NCI-H187 (cell line): ENCODE measurements at regions not wholly inside any gene's neighbourhood (a gene's known extent, or its start where the extent isn't known, plus 50 kb on each side); places are given as distances from the start of the nearest gene placed in this dataset.

Experiments used
- DNase-seq, 2 experiments: peaks; one replicate each; lab custom pipeline; 2025; lab: John Stamatoyannopoulos, UW

GRCh38 chr3:22594990-22595389 is 608.1 kb upstream of the UBE2E2 start:
- no peak for DNase-seq

DNA sequence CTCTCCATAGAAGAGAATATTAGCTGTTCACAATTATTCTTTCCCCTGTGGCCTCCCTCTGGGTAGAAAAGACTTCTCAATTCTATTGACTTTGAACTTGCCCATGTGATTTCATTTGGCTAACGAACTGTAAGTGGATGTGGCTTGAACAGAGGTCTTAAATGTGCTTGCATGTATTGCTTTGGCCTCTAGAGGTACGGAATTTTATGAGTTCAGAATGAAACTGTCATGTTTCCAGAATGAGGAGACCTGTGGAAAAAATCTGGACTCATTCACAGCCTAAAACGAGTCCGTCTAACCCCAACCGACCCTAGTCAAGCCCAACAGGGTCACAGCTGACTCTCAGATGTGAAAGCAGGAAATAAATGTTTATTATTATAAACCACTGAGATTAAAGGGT is 596.7 kb upstream of the UBE2E2 start:
- no peak for DNase-seq

DNA sequence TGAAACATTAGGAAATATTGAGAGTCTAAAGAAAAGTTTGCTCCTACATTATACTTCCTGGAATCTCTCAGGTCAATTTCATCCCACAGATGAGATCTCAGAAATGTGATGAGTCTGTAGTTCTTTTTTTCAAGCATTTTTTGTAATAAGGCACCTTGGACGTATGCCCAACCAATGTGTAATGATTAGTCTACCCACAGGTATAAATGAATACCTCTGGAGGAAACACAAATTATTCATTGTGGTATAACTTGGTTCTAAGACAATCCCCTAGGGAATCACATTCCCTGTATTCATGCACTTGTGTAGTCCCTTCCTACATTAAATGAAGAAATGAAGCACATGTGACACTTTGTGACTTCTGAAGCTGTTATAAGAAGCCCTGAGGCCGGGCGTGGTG is 596.2 kb upstream of the UBE2E2 start:
- DNase-seq, result no peak

DNA sequence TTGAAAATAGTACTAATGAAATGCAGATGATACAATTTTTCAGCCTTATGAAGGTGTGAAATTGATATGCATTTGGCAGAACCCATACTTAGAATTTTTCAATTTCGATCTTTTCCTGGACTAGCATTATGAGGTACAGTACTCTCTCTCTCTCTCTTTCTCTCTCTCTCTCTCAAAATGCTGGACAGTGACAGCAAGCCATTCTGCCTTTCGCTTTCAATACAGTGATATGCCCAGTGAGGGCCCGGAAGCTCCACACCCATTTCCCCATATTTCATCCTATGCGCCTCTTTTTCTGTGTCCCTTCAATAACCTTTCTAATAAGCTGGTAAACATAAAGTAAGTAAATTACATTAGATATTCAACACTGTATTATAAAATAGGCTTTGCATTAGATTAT is 595.0 kb upstream of the UBE2E2 start:
- DNase-seq, result no peak

GRCh38 chr3:22608721-22609120 is 594.4 kb upstream of the UBE2E2 start:
- DNase-seq, result no peak

GRCh38 chr3:22609139-22609538 is 594.0 kb upstream of the UBE2E2 start:
- DNase-seq, result no peak

- no peak for DNase-seq
Observed at GRCh38 chr3:22612927-22613326, 590.2 kb upstream of the UBE2E2 start.

- no peak for DNase-seq
Observed at GRCh38 chr3:22615790-22616189, 587.3 kb upstream of the UBE2E2 start.

DNA sequence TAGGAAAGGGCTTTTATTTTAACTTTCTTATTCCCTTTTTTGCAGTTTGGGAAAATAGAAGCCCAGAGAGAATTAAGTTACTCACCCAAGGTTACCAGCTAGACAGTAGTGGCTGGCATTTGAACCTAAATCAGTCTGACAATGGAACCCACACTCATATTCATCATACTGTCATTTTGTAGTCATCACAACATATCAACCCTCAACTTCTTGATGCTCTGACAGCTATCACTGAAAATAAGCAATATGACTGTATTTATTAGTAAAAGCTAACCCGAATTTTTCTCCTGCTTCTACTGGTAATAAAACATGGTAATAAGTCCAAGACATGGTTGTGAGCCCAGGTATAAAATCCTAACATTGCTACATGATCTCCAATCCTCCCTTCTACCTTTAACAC is 585.8 kb upstream of the UBE2E2 start:
- DNase-seq, result no peak

DNA sequence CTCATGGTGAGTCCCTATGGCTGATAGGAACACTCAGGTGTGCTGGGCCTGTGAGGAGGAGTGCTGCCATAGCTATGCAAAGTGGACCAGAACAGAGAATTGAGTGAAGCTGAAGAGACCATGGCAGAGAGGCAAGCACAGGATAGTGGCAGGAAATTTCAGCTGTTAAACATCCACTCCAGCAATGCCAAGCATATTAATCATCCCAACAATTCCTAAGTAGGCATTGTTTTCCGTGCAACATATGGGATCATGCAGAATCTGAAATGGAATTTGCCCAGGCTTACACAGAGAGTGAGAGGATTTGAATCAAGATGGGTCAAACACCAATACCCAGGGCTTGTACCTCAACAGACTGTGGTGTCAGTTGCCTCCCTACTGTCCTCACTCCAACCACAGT is 582.6 kb upstream of the UBE2E2 start:
- no peak for DNase-seq

- no peak for DNase-seq
Observed at GRCh38 chr3:22621205-22621809, 581.8 kb upstream of the UBE2E2 start.

DNA sequence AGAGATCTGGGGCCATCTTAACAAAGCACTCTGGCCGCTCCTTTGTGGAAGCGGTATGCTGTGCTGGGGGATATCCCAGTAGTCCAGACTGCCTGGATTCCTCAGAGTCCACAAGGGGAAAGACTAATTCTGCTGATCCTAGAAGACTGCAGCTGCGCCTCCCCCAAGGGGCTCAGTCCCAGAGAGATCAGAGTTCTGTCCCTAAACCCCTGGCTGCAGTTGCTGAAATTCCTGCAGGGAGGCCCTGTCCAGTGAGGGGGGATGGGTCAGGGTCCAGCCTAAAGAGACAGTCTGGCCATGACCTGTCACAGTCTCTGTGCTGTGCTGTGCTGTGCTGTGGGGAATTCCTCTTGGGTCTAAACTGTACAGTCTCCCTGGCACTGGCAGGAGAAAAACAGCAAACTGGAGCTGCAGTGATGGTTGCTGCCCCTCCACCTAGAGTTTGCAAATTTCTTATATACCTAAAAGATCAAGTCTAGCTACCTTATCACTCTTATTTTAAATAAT is 575.1 kb upstream of the UBE2E2 start:
- no peak for DNase-seq

- DNase-seq, result no peak
Observed at GRCh38 chr3:22632536-22632935, 570.6 kb upstream of the UBE2E2 start.

GRCh38 chr3:22634433-22634832 is 568.7 kb upstream of the UBE2E2 start:
- no peak for DNase-seq

DNA sequence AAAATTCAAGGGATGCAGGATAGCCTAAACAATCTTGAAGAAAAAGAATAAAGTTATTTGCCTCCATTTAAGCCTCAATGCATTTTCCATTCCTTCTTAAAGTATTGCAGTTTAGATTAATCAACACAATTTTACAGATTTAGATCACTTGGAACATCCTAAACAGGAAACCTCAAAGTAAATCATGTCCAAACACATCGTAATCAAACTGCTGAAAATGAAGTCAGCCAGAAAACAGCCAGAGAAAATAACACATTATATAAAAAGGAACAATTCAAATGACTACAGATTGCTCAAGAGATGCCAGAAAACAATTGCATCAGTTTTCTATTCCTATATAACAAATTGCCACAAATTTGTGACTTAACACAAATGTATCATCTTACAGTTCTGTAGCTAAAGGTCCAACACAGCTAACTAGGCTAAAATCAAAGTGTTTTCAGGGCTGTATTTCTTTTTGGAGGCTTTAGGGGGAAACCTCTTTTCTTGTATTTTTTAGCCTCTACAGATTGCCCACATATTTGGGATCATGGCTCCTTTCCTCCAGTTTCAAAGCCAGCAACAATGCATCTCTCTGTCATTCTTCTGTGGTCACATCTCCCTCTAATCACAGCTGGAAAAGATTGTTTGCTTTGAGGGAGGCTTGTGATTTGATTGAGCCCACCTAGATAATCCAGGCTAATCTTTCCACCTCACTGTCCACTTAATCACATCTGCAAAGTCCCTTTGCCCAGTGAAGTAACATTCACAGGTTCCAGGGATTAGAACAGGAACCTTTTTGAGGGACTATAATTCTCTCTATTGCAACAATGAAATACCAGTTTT is 543.3 kb upstream of the UBE2E2 start:
- no peak for DNase-seq

- DNase-seq, result no peak
Observed at GRCh38 chr3:22660606-22661005, 542.5 kb upstream of the UBE2E2 start.

DNA sequence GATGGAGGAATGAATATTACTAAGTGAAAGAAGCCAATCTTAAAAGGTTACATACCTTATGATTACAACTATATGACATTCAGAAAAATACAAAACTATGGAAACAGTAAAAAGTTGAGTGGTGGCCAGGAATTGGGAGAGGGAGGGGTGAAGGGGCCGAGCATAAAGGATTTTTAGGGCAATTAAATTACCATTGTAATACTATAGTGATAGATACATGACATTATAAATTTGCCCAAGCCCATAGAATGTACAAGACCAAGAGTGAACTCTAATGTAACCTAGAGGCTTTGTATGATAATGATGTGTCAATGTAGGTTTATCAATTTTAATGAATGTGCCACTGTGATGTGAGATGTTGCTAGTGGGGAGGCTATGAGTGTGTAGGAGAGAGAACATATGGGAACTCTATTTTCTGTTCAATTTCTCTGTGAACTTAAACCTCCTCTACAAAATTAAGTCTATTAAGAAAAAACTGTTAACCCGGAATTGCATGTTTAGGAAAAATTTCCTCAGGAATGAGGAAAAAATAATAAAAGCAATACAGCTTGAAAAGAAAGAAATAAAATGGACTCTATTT is 541.9 kb upstream of the UBE2E2 start:
- DNase-seq, result no peak

DNA sequence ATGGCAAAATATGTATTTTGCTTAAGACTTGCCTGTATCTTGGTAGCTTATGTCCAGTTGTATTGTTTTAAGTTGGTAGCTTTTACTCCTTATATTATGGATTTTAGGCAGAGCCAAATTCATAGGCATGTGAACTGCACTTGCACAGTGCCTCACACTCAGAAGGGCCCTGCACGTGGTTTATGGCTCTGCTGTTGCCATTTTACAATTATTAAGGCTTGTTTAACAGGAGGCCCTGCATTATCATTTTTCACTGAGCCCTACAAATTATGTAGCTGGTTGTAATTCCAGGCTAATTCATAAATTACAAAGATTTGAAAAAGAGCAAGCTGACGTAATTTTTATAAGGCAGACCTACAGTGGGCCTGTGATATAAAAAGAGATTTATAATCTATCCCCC is 537.6 kb upstream of the UBE2E2 start:
- DNase-seq, result no peak

DNA sequence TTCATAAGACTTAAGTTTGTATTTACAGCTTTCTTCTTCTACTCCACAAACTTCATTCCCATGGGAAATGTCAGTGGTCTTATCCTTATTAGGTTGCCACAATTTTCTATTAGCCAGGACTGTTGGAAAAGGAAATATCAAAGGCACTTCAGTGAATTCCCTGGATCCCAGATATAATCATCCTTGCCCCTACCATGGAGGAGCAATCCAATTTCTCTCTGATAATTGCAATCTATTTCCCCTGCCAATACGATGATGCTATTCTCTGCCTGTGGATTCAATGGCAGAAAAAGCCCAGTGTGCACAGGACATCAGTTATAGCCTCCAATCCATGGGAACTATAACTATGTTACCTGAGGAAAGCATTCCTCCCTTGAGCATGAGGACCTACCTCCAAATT is 536.4 kb upstream of the UBE2E2 start:
- DNase-seq, result no peak

DNA sequence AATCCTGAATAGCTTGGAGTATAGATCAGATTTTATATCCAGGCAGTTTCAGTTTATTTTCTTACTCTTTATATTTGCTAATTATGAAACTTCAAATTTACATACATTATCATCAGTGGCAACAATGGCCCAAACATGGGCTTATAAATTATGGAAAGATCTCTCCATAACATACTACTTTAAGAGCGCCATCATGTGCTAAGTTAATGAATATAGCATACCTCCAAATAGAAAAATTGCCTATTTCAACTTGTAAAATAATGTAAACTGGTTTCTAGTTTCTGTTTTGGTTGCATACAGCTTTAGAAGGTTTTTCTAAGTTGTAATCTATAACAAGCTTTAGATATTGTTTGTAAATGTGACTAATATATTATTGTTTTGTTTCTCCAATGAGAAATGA is 531.3 kb upstream of the UBE2E2 start:
- DNase-seq, result no peak

GRCh38 chr3:22684739-22685138 is 518.4 kb upstream of the UBE2E2 start:
- DNase-seq, result no peak

DNA sequence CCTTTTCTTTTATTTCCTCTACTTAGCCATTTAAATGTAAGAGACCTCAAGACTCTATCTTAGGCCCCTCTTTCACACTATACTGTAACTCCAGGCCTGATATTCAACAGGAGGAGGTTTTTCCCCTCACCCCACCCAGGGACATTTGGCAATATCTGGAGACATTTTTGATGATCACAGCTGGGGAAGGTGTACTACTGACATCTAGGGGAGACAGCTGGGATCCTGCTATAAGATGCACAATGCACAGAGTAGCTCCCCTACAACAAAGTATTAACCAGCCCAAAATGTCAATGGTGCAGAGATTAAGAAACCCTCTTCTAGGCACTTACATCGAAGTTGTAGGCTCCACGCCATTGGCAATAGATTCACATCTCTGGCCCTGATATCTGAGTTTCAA is 517.5 kb upstream of the UBE2E2 start:
- DNase-seq, result no peak

DNA sequence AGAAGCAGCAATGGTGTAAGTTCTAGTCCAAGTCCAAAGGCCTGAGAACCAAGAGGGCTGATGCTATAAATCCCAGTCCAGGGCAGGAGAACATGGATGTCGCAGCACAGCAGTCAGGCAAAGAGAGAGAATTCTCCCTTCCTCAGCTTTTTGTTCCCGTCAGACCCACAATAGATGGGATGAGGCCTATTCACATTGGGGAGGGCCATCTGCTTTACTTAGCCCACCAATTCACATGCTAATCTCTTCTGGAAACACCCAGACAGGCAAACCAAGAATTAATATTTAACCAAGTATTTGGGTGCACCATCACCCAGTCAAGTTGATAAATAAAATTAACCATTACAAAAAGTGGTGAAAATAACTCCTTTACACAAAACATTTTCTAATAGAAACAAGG is 511.7 kb upstream of the UBE2E2 start:
- no peak for DNase-seq
